ENCODE measurements at regions not wholly inside any gene's neighbourhood (a gene's known extent, or its start where the extent isn't known, plus 50 kb on each side); places are given as distances from the start of the nearest gene placed in this dataset.

DNA sequence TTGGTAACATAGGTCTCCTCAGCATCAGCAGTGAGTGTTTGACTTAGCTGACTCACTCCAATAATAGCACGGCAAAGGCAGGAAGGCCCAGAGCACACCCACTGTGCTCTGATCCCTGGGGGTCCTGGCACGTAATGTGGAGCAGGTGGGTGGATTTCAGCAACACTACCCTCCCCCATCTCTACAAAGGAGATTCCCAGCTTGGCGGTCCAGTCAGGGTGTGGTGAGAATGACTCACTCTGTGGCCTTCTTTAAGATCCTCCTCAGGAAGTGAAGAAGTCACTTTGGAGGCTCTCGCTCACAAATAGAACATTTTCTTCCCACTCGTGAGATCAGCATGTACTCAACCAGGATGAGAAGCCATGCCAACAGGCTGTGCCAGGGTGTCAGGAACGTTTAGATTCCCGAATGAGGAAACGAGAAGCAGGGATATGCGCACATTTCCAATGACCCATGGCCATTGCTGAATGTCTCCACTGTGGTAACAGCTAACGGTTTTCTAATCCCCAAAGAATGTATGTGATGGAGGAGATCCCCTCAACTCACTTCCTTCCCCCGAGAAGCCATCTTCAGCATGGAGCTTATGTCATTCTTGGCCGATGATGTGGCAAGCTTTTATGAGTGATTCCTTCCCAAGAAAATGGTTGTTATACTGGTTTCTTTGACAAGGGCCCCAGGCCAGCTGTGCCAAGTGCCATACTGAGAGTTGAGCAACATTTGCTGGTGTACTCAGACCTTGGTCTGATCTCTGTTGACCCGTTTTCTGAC, 365.2 kb downstream of the C16orf95 start:
- peaks cover 7% of the 10 kb centered on the region for H3K9me3 Mint-ChIP-seq
- no peak overlapping the region for H3K27ac Mint-ChIP-seq
- Histone ChIP-seq H3K4me1 (ENCODE audit: control insufficient read depth, insufficient read depth, low read length) (no peaks in the 10 kb centered on the region), H3K9ac (ENCODE audit: extremely low read depth, low read length, poor library complexity, severe bottlenecking) (no peak overlapping the region), H3K9me3 (ENCODE audit: control insufficient read depth, low read length) (no peaks in the 10 kb centered on the region), H3K27me3 (ENCODE audit: control insufficient read depth, insufficient read depth, low read length, poor library complexity, severe bottlenecking) (no peaks in the 10 kb centered on the region), H3K27ac (ENCODE audit: low read depth, low read length) (no peak overlapping the region), H3K4me3 (ENCODE audit: low read length) (no peak overlapping the region), H3K36me3 (ENCODE audit: control insufficient read depth, insufficient read depth, low read length) (no peaks in the 10 kb centered on the region)
- 86 to 87% methylated on average over 12 to 13 of the region's 13 CpGs for WGBS, 2 experiments (ENCODE audit: insufficient coverage in 1 of 2, insufficient read length in 1 of 2)
- peaks cover 4% of the 10 kb centered on the region for H3K27me3 Mint-ChIP-seq (ENCODE audit: insufficient read depth)
- no peak for DNase-seq
- TF ChIP-seq, protein P1, sequence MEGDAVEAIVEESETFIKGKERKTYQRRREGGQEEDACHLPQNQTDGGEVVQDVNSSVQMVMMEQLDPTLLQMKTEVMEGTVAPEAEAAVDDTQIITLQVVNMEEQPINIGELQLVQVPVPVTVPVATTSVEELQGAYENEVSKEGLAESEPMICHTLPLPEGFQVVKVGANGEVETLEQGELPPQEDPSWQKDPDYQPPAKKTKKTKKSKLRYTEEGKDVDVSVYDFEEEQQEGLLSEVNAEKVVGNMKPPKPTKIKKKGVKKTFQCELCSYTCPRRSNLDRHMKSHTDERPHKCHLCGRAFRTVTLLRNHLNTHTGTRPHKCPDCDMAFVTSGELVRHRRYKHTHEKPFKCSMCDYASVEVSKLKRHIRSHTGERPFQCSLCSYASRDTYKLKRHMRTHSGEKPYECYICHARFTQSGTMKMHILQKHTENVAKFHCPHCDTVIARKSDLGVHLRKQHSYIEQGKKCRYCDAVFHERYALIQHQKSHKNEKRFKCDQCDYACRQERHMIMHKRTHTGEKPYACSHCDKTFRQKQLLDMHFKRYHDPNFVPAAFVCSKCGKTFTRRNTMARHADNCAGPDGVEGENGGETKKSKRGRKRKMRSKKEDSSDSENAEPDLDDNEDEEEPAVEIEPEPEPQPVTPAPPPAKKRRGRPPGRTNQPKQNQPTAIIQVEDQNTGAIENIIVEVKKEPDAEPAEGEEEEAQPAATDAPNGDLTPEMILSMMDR (conservative IDR thresholded peaks at IDR 0.05), result no peak
- H3K36me3 Mint-ChIP-seq (ENCODE audit: low read depth), result no peaks in the 10 kb centered on the region
- no peak overlapping the region for H3K4me3 Mint-ChIP-seq
- H3K4me1 Mint-ChIP-seq, result peaks cover 21% of the 10 kb centered on the region

DNA sequence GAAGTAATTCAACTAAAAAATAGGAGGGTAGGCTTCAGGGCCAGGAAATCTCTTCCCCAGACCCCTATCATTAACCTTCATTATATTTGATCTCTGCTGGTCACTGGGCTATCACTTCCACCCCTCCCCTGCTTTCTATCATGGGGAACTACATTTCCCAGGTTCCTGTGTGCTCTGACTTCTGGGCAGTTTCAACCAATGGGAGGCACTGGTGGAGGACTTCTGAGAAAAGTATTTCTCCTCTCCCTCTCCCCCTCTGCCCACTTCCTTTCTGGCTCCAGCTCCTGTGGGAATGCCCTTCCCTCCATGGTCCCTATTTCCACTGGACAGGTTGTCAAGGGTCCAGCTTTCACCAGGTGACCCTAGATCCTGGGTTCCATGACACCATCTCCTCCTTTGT, 364.4 kb downstream of the C16orf95 start:
- peaks cover 20% of the 10 kb centered on the region for H3K4me1 Mint-ChIP-seq
- Histone ChIP-seq H3K4me3 (ENCODE audit: low read length) (no peak overlapping the region), H3K4me1 (ENCODE audit: control insufficient read depth, insufficient read depth, low read length) (no peaks in the 10 kb centered on the region), H3K9me3 (ENCODE audit: control insufficient read depth, low read length) (no peaks in the 10 kb centered on the region), H3K27ac (ENCODE audit: low read depth, low read length) (no peak overlapping the region), H3K36me3 (ENCODE audit: control insufficient read depth, insufficient read depth, low read length) (no peaks in the 10 kb centered on the region), H3K27me3 (ENCODE audit: control insufficient read depth, insufficient read depth, low read length, poor library complexity, severe bottlenecking) (no peaks in the 10 kb centered on the region), H3K9ac (ENCODE audit: extremely low read depth, low read length, poor library complexity, severe bottlenecking) (no peak overlapping the region)
- DNase-seq, result no peak
- TF ChIP-seq, protein P1 (conservative IDR thresholded peaks at IDR 0.05), result no peak
- no peak overlapping the region for H3K4me3 Mint-ChIP-seq
- no peak overlapping the region for H3K27ac Mint-ChIP-seq
- H3K36me3 Mint-ChIP-seq (ENCODE audit: low read depth), result no peaks in the 10 kb centered on the region
- peaks cover 3% of the 10 kb centered on the region for H3K27me3 Mint-ChIP-seq (ENCODE audit: insufficient read depth)
- H3K9me3 Mint-ChIP-seq, result peaks cover 7% of the 10 kb centered on the region

DNA sequence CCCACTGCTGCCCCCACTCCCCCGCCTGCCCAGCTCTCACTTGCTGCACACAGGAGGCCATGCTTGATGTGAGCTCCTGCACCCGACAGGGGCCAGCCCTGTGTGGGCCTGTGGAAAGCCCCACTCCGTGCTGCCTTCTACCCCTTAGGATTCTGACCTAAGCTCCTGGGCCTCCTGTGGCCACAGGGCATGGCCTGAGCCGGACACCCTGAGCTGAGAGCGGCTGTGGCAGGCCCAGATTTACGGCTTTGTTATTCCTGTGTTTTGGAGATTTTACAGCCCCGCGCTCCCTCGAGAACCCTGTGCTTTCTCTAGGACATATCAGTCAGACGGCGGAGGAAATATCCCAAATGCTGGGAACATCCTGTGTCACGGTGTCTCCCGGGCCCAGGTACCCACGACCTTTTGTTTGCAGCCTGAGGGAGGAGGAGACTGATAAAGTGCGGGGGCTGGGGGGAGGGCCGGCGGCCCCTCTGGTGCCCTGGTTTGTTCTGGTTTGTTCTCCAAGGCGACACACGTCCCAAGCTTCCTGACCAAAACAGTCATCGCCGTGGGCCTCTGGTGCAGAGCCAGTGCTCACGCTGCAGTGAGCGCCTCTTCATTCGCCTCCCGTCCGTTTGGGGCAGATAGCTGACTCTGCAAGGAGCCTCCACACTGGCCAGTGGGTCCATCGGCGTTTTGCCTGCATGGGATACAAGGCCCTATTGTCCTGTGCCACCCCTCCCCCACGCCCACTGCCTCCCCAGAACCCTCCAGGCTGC, 363.4 kb downstream of the C16orf95 start:
- WGBS, 2 experiments (ENCODE audit: insufficient coverage in 1 of 2, insufficient read length in 1 of 2), result 79 to 85% methylated on average over 17 to 28 of the region's 29 CpGs
- Mint-ChIP-seq H3K4me1 (peaks cover 15% of the 10 kb centered on the region), H3K27ac (peak overlapping the region; percentile 79), H3K4me3 (no peak overlapping the region), H3K9me3 (peaks cover 7% of the 10 kb centered on the region), H3K36me3 (ENCODE audit: low read depth) (no peaks in the 10 kb centered on the region), H3K27me3 (ENCODE audit: insufficient read depth) (no peaks in the 10 kb centered on the region)
- Histone ChIP-seq H3K4me1 (ENCODE audit: control insufficient read depth, insufficient read depth, low read length) (no peaks in the 10 kb centered on the region), H3K27ac (ENCODE audit: low read depth, low read length) (no peak overlapping the region), H3K9ac (ENCODE audit: extremely low read depth, low read length, poor library complexity, severe bottlenecking) (no peak overlapping the region), H3K9me3 (ENCODE audit: control insufficient read depth, low read length) (no peaks in the 10 kb centered on the region), H3K4me3 (ENCODE audit: low read length) (no peak overlapping the region), H3K36me3 (ENCODE audit: control insufficient read depth, insufficient read depth, low read length) (no peaks in the 10 kb centered on the region), H3K27me3 (ENCODE audit: control insufficient read depth, insufficient read depth, low read length, poor library complexity, severe bottlenecking) (no peaks in the 10 kb centered on the region)
- TF ChIP-seq, protein P1 (conservative IDR thresholded peaks at IDR 0.05), result no peak
- peak; percentile 67 for DNase-seq

Data from endodermal cell (in vitro differentiated cells).